Dermis blood vessel endothelial cell (primary cell): ENCODE measurements at regions not wholly inside any gene's neighbourhood (a gene's known extent, or its start where the extent isn't known, plus 50 kb on each side); places are given as distances from the start of the nearest gene placed in this dataset.

ENCODE experiments used
- DNase-seq: peaks from one replicate; pipeline ENCODE4 v3.0.0; 2010

- DNase-seq = no peak
Observed at GRCh38 chr1:238161955-238162354, 271.2 kb upstream of the ZP4 start.

DNA sequence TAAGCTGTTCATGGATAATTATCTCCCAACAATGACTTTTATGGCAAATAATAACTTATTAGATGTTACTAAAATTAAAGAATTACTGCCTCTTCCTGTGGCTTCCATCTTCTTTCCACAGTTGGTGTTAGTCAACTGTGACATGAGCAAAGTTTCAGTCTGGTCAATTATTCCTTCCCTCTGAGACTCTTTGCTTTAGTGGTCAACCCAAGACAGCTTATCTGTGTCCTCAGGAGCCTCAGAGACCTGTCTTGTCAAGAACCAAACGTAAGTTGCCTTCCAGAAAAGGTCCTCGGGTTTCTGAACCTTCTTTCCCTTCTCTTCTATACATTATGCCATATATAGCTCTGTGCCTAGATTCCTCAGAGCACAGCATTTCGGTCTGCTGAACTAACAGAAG is 263.2 kb upstream of the ZP4 start:
- no peak for DNase-seq

DNA sequence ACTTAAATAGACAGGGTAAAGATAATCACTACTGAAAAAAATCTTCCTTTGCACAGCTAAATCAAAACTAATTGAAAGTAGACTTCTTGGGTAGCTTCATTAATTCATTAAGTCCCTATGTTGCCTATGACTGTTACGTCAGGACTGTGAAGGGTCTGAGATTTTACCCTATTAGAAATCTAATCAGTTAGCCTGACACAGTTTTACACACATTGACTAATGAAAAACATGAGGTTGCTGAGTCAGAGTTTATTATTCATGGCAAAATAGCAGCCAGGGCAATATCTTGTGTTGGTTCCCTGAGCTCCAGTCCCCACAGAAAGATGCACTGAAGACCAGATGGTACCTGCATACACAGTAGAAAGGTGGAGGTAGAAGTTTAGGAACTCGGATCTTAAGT is 262.5 kb upstream of the ZP4 start:
- no peak for DNase-seq

GRCh38 chr1:238152119-238152518 is 261.4 kb upstream of the ZP4 start:
- DNase-seq = no peak

DNA sequence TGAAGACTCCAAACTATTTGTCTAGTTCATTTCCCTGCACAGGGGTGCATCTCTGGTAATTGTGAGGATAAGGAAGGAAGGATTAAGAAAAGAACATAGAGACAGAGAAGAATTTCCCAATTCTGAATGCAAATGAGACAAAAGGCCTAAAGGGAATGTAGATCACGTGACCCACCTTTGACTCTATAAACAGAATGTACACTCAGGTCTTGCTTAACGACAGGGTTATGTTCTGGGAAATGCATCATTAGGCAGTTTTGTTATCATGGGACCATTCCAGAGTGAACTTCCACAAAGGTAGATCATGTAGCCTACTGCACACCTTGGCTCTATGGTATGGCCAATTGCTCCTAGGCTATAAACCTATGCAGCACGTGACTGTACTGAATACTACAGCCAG is 252.3 kb upstream of the ZP4 start:
- DNase-seq = no peak

- DNase-seq = no peak
Observed at GRCh38 chr1:238141353-238141752, 250.6 kb upstream of the ZP4 start.

GRCh38 chr1:238139713-238140112 is 249.0 kb upstream of the ZP4 start:
- DNase-seq = no peak

DNA sequence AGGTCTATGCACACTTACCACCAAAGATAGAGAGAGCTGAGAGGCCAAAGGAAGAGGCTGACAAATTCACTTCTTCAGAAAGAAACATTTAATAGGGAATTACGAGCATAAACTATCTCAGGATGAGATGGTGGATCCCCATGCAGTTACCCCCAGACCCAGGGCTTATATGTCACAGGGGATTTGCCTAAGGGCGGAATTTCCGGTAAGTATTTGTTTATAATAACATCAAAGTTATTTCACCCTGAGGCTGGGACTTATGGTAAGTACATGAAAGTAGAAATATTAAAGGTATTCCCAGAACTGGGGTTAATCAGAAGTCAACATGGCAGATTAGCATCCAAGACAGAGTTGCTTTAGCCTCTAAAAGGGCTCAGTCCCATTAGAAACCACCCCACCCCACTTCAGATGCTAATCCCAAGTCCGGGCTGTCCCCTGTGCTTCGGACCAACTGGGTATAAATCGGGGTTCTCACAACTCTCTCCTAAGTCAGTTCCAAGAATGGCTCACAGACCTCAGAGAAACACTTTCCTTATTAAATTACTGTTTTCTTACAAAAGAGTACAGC is 247.4 kb upstream of the ZP4 start:
- no peak for DNase-seq

DNA sequence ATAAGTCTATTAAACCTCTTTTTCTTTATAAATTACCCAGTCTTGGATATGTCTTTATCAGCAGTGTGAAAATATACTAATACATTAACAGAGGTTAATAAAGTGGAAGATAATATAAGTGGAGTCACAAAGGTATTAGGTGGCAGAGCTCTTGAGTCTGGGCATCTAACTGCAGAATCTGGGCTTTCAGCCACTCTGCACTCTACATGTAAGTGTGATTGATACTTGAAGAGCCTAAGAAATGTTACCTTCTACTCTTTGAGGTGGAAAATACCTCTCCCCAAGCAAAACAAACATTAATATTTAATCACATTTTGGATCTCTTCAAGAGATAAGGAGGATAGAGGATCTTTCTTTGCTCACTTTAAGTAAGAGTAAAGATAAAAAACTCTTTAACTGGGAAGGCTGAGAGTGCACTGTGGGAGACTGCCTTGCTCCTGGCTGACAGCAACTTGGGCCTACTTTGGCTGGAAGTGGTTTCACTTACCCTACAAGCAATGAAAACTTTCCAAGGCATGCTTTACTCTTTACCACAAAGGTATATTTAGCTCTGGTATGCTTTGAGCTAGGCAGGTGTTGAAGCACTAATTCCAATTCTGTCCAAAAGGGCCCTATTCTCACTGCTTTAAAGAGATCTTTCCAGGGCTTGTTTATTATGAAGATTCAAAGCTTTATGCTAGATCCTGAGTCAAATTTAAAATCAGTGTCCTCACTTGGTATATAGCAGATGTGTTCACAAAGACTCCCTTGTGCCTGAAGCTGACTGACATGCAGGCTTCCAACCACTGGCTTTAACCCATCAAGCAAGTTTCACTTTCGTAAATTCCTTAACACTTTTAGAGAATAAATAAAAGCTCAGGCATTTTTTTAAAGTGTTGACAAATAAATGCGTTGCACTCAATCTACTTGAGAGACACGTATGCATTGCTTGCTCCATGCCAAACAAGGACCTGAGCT is 245.3 kb upstream of the ZP4 start:
- no peak for DNase-seq

GRCh38 chr1:238129677-238130076 is 239.0 kb upstream of the ZP4 start:
- DNase-seq = no peak

DNA sequence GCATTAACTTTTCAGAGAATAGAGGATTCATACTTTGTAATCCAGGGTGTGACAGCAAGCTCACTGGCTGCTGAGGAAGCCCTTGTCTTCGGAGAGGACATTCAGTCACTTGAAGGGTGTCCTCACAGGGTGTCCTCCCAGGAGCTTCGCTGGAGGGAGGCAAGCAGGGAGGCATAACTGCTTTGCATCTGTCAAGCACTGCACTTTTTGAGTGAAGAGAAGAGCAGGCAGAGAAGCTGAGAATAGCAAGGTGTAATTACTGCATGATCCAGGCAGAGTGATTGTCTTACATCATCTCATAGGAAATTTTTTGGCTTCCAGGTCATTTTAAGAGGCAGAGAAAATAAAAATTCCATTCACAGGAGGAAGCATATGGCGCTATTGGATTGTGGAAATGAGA is 232.5 kb upstream of the ZP4 start:
- DNase-seq = no peak

GRCh38 chr1:238119861-238120260 is 229.1 kb upstream of the ZP4 start:
- DNase-seq = no peak

DNA sequence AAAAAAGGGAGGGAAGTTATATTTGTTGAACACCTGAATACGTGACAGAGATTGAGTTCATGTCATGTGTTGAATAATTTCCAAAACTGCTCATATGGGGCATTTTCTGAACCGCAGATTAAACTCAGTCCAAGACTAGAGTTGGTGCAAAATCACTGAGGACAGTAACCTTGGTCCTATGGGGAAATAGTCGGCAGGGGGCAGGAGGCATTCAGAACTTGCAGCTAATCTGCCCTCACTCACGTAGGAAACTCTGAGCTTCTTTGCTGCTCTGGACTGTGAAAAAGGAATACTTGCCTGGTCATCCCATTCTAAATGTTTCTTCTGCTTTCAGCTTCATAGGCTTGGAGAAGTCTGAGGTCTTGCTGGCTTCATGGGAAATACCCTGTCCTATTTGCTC is 228.3 kb upstream of the ZP4 start:
- DNase-seq = no peak

DNA sequence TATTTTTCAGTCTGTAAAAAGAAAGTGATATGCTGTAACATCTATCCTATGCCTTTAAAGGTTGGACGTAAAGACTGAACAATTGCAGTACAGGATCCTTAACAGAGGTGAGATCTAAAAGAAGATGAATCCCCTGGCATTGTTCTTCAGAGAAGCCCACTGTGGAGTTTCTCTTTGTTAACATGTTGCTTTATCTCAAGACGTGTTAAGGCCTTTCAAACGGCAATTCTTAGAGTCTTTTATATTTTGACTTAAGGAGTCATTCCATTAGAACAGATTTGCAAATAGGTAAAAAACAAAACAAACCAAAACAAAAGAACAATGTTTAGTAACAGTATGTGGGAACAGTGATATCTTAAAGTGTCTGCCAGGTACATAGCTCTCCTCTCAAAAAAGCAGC is 225.1 kb upstream of the ZP4 start:
- DNase-seq = no peak

DNA sequence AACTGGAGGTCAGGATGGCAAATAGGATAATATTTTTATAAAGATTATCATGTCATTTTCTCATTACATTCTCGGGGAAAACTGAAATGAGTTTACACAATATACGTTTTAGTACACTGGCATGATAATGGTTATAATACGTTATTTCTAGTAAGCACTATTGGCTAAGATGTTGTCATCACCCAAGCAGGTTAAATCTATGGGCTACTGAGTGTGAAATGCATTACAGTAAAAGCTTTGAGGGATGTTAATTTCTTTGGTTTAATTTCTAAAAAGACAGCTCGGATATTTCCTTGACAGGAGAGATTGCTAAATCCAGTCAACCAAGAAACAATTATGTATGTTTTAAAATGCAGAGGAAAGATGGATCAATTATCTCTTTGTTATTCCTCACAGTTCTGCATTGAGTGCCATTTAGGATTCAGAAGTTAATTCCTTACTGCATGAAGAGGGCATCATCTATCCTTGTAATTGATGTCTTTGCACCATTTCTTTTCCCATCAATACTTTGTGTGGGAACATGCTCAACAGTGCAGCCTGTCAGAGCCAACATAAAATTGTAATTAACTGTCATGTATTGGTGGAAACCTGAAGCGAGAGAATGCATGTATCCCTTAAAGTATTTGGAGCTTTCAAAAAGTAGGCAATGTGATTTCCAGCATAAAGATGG is 222.4 kb upstream of the ZP4 start:
- DNase-seq = no peak

- no peak for DNase-seq
Observed at GRCh38 chr1:238111516-238111915, 220.8 kb upstream of the ZP4 start.

DNA sequence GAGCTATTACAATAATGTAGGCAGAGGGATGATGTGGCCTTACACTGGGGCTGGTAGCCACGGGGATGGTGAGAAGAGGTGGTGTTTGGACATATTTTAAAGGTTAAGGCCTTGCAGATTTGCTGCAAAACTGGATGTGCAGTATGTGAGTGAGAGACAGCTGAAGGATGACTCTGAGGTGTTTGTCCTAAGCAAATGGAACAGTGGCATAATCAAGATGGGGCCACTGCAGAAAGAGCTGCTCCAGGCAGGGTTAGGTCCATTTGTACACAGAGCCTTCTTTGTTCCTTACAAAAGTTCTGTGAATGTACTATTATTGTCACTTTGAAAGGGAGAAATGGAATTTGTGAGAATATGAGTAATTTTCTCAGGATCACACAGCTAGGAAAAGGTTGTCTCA is 220.4 kb upstream of the ZP4 start:
- no peak for DNase-seq

GRCh38 chr1:238108417-238108816 is 217.7 kb upstream of the ZP4 start:
- DNase-seq = no peak

DNA sequence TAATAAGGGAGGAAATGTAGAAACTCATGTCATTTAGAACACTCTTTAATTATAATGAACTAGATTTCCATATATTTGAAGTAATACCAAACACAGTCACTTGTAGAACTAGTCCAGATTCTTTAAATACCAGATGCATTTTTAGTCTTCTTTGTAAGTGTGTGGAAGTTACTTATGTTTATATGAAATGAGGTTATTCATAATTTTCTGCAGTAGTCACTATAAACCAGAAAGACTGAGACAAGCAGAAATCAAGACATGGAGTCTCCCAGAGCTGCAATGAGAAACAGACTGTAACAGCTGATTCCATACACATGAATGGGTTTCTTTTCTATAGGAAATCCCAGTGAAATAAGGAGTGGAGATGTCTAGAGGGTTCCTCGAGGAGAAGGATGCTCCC is 216.6 kb upstream of the ZP4 start:
- DNase-seq = no peak

GRCh38 chr1:238104752-238105151 is 214.0 kb upstream of the ZP4 start:
- DNase-seq = no peak

DNA sequence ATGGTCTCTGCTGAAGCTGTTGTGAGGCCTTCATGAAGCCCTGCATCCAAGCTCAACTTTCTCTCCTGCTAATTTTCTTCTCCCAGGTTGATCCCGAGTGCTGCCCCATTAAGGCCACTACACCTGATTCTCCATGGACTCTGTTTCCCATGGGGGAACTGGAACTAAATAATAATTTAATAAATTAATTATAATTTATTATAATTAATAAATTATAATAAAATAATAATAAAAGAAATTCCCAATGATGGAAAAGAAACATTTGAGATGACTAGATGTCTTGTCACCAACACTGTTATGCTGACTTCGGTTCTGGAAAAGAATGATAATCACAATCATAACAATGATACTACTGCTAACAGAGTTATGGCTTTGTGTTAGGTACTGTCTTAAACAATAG is 211.2 kb upstream of the ZP4 start:
- no peak for DNase-seq

- no peak for DNase-seq
Observed at GRCh38 chr1:238099871-238100270, 209.1 kb upstream of the ZP4 start.

DNA sequence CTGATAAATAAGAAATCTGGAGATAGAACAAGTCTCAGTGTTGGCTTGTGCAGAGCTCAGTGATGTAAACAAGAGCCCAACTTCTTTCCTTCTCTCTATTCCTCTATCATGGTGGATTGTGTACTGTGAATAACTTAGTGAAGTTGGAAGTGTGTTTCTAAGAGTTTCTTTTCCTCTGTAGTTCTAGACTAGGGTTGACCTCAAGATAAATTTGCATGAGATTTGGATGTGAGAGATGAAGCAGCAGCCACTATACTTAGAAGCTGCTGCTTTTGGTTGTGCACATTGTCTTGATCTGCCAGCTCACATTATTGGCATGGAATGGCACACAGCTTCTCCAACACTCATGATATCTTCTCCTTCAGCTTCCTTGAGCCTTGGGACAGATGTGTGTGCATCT is 198.9 kb upstream of the ZP4 start:
- no peak for DNase-seq
